Activated CD4-positive, alpha-beta T cell treated with anti-CD3 and anti-CD28 coated beads, Interleukin-10, Interleukin-2, amounts not matched to agents 100 ng/mL and 50 ng/mL, durations not matched to agents 16 hours and 8 hours (primary cell): ENCODE measurements at regions not wholly inside any gene's neighbourhood (a gene's known extent, or its start where the extent isn't known, plus 50 kb on each side); places are given as distances from the start of the nearest gene placed in this dataset.

Experiments
- DNase-seq: peaks from one replicate; pipeline ENCODE4 v3.0.0-alpha.2; 2020

DNA sequence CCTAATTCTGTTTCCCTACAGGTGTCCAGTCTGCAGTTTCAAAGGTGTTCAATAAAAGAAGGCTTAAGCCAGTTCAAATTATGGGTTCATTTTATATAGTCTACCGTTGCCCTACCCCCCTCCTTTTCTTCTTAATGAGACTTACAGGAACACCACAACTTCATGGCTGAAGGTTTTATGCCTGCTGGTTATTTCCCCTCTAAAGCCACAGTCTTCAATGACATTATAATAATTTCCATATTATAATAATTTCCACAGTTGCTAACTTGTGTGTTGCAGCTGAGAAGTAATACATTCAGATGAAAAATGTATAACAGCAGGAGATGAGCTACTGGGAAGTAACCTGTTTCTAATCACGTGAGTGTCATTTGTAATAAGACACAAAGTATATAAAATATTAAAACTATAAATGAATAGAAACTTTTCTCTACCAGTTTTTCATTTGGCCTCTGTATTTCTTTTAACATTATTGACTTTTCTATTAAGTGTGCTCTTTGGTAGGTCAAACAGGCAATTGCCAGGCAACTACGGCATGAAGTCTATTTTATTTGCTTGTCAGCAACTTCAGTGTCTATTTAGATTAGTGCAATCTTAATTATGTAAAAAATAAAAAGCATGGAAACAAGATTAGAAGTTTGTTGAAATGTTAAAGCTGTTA lies 120.5 kb upstream of the HMHB1 start:
- DNase-seq, result no peak

DNA sequence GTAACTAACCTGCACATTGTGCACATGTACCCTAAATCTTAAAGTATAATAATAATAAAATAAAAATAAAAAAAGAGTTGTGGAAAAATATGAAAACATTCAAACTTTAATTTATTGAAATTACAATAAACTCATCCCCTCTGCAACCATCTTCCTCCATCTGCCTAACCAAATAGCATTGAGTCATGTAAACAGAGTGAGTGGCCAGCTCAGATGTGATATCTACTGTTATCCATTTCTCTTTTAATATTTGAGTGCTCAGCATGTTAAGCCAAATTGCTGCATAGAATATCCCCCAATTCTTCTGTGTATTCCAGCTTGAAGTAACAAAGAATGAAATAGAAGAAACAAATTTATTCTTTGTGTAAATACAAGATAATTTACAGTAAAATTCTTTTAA lies 124.4 kb upstream of the HMHB1 start:
- DNase-seq, result no peak

DNA sequence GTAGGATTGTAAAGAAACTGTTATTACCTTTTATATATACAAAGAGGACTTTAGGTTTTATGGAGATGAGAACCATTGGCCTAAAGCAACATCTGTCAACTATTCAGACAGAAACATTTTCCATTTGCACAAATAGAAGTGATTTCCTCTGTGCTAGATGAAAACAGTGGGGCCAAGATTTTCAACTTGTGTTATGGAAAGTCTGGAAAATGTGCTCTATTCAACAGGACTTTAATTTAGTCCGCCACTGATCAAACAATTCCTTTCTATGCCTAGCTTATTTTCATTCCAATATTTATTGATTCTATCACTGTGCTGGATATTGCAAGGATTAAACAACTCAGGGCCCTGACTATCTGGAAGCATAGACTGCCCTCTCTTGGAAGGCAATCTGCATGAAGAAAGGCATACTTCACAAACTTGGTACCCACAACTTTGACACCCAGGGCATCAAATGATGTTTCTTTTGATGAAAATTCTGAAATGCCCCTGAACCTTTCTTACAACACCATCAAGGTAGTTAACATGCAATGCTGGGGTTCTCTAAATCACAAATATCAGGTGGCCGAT lies 126.6 kb upstream of the HMHB1 start:
- DNase-seq, result no peak

DNA sequence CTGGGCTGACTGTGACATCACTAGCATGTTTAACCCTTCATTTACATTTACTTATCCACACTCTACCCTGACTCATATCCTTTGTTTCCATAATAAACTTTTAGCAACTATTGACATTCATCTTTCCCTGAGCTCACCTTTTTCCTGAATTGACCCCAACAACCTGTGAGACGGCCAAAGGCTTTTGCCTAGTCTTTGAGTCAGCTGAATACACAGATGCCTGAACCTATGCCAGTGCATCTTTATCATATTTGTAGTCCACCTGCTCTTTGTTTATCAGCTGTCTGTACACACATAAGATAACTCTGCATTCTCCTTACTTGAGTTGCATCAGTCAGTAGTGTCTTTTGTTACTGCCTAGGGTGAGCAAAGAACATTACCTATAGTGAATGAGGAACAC lies 128.5 kb upstream of the HMHB1 start:
- no peak for DNase-seq

DNA sequence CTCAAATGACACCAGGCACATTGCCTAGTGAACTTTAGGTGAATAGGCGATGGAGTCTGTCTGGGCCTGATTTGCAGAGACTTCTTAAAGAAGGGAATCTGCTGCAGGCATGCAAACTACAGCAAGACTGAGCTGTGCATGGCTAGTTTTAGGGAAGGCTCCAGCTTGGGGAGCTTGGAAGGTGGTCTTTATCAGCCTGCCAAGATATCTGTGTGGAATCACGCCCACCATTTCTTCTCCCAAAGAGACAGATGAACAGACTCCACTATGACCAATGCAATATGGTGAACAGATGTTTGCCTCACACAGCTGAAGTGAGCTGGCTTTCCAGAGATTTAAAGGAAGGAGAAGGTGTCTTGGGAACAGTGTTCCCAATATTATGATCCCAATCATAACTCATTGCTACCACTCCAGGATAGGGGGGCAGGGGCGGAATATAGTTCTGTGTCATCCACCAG lies 129.0 kb upstream of the HMHB1 start:
- DNase-seq, result no peak

DNA sequence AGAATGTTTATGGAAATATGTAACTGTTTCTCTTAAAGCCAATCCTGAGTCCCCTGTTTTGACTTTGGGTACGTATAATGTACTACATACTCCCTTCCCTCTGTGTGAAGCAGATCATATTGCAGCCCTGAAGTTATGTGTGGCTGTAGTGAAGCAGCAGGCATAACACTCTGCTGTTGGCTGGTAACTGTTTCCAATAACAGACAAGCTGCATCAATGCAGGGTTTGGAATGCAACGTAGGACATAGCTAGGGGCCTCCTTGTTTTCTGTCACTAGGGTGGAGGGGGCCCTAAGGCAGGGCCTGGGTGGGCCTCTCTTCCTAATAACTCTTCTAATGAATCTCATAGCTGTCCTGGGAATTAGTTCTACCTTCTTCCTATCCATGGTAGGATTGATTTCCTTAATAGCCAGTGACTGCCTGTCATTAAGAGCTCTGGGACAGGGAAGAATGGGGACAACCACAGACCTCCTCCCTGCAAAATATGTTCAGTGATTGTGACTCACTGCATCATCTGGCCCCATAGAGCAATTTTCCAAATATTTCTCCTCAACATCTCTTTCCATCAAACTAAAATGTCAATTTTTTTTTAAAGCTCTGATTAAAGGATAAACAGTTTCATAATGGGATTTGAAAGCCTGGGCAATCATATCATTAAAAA lies 129.6 kb upstream of the HMHB1 start:
- DNase-seq, result no peak

DNA sequence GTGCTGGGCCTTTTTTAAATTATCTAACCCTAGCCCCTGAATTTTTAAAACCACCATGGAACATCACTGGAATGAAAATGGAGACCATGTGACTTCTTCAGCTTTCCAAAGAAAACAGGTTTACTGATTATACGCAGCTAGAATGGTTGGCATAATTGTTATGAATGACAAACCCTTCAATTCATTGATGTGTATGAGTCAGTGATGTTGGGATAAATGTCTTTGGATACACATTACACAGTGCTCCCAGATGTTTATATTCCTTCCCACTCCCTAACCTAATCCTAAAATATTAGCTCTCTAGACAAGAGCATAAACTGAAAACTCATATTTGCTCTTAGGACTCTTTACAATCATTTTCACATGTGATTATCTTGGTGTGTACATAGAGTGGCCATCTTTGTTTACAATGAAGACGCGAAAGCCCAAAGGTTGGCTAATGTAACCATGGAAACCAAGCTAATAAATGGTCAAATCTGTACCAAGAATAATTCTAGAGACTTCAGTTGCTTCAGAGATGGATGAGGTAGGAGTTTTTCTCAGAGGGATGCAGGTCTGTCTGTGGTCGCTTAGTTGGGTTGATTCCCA lies 131.2 kb upstream of the HMHB1 start:
- no peak for DNase-seq

DNA sequence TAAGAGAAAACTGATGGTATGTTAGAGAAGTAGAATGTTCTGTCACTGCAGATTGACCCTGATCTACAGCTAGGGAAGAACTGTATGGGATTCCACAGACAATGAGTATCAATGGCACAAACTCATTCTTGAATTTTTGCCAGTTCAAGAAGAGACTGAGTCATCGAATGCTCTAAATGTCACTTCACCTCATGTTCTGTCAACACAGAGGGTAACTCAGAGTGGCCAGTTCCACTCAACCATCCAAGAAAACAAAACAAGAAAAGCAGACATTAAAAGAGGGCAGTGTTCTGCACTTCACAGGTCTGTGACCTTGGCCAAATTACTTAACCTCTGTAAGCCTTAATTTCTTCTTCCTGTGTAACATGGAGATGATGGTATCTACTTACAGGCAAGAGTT lies 132.2 kb upstream of the HMHB1 start:
- DNase-seq, result peak; percentile 10

DNA sequence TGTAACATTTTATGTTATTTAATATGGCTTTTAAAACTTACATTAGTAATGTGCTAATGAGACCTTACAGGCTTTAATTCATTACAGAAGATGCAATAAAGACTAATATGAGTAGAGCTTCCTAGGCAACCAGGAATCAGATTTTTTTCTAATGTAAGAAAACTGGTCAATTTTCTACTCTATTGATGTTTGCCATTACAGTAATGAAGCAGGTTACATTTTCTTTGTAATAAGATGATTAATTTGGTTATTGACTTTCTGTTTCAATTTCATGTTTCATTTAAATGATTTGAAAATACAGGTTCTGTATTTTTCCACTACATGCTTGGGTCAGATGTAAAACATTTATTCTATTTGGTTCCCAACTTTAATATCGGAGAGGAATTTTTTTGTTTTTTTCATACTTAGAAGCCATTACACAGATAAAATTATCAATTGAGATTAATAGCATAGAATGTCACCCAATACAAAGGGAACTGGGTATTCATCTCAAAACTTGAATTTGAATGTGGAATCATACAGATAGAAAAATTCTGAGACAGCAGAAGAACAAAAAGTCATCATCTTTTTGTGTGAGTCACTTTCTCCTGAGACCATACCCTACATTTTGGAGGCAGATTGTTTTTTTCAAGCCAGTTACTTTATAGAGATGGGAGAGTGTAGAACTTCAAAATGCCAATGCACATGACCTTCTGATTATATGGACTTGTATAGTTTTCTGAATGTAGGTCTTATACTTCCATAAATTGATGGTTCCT lies 133.6 kb upstream of the HMHB1 start:
- peak; percentile 69 for DNase-seq

DNA sequence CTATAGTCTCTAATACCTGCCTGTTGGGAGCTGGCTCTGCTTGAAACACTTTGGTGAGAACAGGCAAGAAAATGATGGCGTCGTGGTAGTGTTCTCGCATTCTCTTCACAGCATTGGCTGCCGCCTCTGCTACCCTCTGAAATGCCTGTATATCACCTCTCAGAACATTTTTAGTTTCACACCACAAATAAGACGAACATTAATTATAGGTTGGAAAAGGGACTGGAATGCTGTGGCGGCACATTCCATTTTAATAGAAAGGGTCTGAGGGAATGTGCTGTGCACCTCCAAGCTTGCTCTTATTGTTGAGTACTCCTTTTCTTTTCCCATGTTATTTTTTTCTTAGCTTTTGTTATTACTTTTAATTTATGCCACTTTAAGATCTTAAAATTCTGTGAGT lies 134.6 kb upstream of the HMHB1 start:
- no peak for DNase-seq

DNA sequence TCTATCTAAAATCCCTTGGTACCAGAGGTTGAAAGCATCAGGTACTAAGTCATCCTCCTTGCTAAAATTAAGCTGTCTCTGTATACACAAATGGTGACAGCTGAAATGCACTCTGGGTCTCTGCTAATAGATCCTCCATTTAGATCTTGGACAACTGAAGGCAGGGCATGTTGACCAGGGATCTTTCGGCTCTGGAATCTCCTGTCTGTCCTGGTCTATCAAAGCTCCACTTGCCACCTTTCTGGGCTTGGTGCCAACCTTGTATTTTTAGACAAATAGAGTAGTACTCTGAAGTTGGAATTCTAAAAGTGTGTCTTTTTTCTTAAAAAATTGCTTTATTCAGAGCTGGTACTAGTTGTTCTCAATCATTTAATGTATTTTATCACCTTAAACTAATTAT lies 135.2 kb upstream of the HMHB1 start:
- DNase-seq, result no peak

DNA sequence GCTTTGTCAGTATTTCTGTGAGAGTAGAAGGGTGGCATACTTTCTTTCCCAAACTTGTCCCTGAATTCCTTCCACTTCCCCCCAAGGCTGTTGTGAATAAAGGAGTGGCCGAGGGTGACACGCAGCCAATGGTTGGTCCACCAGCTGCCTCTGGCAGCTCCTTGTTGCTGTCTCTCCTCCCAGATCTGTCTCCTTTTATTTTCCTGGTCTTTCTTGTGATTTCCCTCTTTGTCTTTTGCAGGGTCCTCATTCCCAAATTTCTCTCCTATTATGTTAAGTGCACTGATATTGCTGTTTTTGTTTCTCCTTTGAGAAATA lies 137.5 kb upstream of the HMHB1 start:
- no peak for DNase-seq

DNA sequence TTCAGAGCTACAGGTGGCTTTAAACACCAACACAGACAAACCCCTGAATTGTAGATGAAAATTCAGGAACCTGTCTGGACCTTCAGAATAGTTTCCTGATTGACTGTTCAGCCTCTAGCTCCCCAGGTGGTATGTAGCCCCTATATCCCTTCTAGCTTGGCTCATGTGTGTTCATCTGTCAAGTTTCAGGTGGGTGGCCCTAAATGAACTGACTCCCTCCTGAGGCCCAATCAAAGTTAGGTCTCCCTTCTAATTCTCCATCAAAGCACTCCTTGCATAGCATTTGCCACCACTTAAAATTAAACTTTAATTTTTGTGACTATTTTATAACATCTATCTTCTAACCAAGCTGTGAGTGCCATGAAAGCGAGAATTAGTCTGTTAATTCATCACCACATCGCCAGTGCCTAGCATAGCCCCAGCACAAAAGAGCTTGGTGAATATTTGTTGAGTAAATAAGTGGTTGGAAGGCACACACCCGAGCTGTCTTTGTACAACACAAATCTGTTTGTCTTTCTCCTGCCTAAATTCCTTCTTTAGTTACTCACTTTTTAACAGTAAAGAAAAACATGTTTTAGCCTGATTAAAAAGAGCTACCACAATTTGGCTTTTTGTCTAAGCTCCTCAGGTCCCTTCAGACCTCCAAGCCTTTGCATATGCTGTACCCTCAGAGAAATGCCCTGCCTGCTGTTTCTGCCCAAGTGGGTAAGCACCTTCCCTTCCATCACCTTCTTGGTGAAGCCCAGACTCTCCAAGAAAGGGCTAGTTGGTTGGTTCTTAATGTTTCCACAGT lies 138.1 kb upstream of the HMHB1 start:
- no peak for DNase-seq

DNA sequence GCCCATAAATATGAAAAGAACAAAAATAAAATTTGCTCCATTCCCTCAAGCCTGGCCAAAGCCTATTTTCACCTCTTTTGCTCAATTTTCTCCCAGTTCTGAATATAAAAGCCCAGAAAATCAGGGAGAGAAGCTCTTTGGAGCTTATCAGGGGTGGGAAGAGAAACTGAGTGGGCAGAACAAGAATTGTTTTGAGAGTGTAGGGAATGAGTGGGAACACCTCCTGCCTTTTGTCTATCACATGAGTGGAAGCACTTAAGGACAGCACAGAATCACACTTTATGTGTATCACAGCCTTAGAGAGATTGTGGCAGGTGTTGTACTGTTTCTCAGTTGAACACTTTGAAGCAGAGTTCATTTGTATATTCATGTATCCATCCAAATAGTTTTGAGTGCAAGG lies 139.2 kb upstream of the HMHB1 start:
- DNase-seq, result no peak

DNA sequence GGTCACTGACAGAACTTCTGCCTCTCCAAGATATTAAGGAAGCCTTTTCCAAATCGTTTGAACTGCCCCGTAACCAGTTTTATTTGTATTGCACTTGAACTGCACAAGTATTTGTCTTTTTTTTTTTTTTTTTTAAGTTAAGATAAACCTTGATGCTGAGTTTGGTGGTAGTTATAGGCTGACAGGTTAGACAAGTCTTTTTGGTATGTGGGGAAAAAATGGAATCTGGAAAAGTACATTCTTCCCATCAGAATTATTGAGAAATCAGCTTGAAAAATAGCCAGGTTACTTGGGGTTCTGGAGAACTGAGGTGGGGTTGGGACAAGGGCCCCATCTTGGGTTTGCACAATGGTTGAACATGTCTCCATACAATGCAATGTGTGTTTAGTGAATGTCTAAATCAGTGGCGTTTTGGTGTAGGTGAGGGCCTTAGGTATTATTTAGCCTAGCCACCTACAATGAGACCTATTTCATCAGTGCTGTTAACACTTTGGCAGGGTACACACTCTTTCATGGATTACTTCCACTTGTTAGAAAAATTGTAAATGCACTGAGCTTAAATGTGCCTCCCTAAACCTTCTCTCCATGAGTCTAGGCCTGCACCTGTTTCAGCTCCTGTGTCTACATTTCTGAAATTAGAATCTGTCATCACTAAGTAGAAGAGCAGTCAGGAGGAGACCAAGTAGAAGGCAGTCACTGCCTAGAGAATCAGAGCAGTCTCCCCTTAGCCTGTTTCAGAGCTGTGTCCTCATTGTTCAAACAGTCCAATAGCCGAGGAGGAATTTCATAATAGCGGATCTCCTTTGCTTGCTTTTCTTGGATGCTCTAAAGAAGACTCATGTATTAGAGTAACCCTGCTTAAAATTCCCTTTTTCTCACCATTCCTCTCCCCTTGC lies 140.0 kb upstream of the HMHB1 start:
- no peak for DNase-seq

DNA sequence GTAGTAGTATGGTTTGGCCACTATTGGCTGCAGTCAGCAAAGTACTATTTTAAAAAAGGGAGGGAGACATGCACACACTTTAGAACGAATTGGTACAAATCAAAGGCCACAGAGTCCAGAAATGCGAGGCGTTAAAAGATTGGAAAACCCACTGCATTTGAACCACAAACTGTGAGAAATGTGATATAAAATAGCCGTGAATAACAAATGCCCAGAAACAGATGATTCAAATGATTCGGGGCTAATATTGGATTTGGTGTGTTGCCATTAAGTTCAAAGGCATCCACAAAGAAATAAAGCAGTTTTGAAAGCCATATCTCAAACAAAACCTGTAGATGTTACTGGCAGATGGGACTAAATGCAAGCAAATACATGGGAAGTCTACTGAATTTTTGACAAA lies 140.9 kb upstream of the HMHB1 start:
- DNase-seq, result no peak

DNA sequence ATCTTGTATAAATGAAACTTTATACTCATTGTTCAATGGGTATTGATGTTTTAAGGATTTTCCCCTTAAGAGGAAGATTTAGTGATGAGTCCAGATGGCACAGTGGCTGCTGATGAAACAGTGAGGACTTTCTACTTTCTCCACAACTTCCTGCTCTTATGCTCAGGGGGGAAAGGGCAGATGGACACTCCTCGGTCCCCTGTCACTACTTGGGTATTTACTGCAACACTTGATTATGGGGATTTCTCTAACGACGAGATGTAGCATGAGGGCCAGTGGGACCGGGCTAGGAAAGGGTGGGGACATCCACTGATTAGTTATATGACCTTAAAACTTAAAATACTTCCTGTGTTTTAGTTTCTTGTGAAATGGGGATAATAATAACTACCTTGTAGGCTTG lies 146.1 kb upstream of the HMHB1 start:
- DNase-seq, result no peak

DNA sequence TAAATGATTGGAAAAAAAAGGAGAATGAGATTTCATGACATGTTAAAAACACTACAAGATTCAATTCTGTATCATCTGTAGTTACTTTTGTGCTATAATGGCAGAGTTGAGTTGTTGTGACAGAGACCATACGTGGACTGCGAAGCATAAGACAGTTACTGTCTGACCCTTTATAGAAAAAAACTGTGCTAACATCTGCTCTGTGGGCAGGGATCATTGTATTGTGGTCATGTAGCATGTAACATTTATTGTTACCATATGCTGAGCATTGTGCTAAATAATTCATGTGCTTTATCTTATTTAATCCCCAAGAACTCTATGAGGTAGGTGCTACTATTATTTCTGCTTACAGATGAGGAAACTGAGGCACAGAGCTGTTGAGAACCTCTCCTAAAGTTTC lies 147.3 kb upstream of the HMHB1 start:
- no peak for DNase-seq

DNA sequence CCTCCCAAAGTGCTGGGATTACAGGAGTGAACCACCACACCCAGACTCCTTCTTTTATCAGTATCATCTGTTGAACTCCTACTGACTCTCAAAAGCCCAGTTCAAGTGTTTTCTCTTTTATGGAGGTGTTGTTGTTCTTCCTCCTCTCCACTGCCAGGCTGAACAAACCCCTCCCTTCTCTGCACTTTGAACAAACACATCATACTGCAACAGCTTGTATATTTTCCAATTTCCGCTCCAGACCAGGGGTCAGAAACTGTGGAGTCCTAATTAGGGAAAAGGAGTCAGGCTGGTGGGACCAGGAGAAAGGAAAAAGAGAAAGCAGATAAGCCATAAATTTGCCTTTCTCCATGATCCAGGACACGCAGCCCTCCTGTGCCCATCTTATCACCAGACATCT lies 148.1 kb upstream of the HMHB1 start:
- no peak for DNase-seq

DNA sequence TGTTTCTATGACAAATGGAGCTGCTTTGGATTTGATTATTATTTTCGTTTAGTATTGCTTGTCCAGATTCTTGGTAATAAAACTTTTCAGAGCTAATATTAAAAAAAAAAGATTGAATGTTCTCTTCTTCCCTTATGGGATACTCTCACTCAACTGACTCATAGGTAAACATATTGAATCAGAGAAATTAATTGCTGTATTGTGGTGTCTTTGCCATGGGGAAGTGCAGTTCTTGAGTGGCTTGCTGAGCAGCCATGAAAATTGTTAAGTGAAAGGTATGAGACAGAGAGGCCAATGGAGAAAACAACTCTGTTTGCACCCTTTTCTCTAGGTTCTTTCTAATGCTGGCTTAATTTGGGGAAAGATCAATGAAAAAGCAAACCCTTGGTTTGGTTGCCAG lies 149.9 kb upstream of the HMHB1 start:
- DNase-seq, result no peak

DNA sequence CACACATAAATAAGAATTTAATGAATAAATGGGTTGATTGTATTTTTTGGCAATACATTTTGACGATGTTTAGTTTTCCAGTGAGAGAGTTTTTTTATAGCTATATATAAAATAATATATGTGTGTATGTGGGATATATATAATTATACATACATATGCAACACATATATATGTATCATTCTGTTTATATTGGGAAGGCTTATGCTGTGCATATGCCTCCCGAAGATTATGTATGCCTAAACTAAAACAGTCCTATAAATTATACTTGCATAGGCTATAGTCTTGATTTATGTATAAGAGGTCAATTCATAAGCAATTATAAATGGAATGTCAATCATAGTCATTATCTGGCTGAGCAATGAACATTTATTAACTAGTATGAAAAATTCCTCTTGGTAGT lies 151.3 kb upstream of the HMHB1 start:
- DNase-seq, result no peak
